ENCODE measurements at regions not wholly inside any gene's neighbourhood (a gene's known extent, or its start where the extent isn't known, plus 50 kb on each side); places are given as distances from the start of the nearest gene placed in this dataset.

GRCh38 chr19:28303502-28303901 lies 909.4 kb downstream of the UQCRFS1 start:
- TF ChIP-seq POLR2AphosphoS5 (IDR thresholded peaks at IDR 0.05; ENCODE audit: insufficient read depth in 1 of 2, low read depth in 1 of 2) = no peak
- Histone ChIP-seq H3K4me3 (no peak overlapping the region), H3K9me3 (no peaks in the 10 kb centered on the region)

GRCh38 chr19:28301961-28302360 lies 911.0 kb downstream of the UQCRFS1 start:
- DNase-seq (ENCODE audit: extremely low spot score in 2 of 2) = peak in 1 of 2 donors; percentile 20
- intact Hi-C loops (cut with DNase I) = no loop called here

More at GRCh38 chr19:28303502-28303901, 909.4 kb downstream of the UQCRFS1 start:
- Histone ChIP-seq H3K36me3 (no peaks in the 10 kb centered on the region), H3K27ac (no peak overlapping the region), H3K27me3 (no peaks in the 10 kb centered on the region), H3K4me1 (no peaks in the 10 kb centered on the region)
- intact Hi-C loops (cut with DNase I) = no loop called here
- no peak for DNase-seq (ENCODE audit: extremely low spot score in 2 of 2)

GRCh38 chr19:28301463-28301862 lies 911.5 kb downstream of the UQCRFS1 start:
- no peak overlapping the region for H3K4me3 ChIP-seq
- TF ChIP-seq POLR2A (IDR thresholded peaks at IDR 0.05) = no peak
- no peak for TF ChIP-seq POLR2AphosphoS5 (IDR thresholded peaks at IDR 0.05; ENCODE audit: insufficient read depth in 1 of 2, low read depth in 1 of 2)
- TF ChIP-seq CTCF (IDR thresholded peaks at IDR 0.05) = no peak
- no peaks in the 10 kb centered on the region for H3K4me1 ChIP-seq
- H3K27ac ChIP-seq = no peak overlapping the region
- no peaks in the 10 kb centered on the region for H3K36me3 ChIP-seq
- DNase-seq (ENCODE audit: extremely low spot score in 2 of 2) = peak in 1 of 2 donors; percentile 47
- intact Hi-C loops (cut with DNase I) = no loop called here
- H3K9me3 ChIP-seq = no peaks in the 10 kb centered on the region
- H3K27me3 ChIP-seq = no peaks in the 10 kb centered on the region

More at GRCh38 chr19:28301961-28302360, 911.0 kb downstream of the UQCRFS1 start:
- no peaks in the 10 kb centered on the region for H3K27me3 ChIP-seq
- H3K27ac ChIP-seq = no peak overlapping the region
- H3K36me3 ChIP-seq = no peaks in the 10 kb centered on the region
- TF ChIP-seq CTCF (IDR thresholded peaks at IDR 0.05) = no peak
- no peak for TF ChIP-seq POLR2A (IDR thresholded peaks at IDR 0.05)
- no peak for TF ChIP-seq POLR2AphosphoS5 (IDR thresholded peaks at IDR 0.05; ENCODE audit: insufficient read depth in 1 of 2, low read depth in 1 of 2)
- no peak overlapping the region for H3K4me3 ChIP-seq
- H3K4me1 ChIP-seq = no peaks in the 10 kb centered on the region
- H3K9me3 ChIP-seq = no peaks in the 10 kb centered on the region

- H3K27me3 ChIP-seq = no peaks in the 10 kb centered on the region
- intact Hi-C loops (cut with DNase I) = no loop called here
- no peak for TF ChIP-seq CTCF (IDR thresholded peaks at IDR 0.05)
- no peak for TF ChIP-seq POLR2AphosphoS5 (IDR thresholded peaks at IDR 0.05; ENCODE audit: insufficient read depth in 1 of 2, low read depth in 1 of 2)
- no peak for TF ChIP-seq POLR2A (IDR thresholded peaks at IDR 0.05)
- no peak overlapping the region for H3K27ac ChIP-seq
- no peak overlapping the region for H3K4me3 ChIP-seq
- DNase-seq (ENCODE audit: extremely low spot score in 2 of 2) = peak in 1 of 2 donors; percentile 65
- H3K9me3 ChIP-seq = no peaks in the 10 kb centered on the region
- H3K4me1 ChIP-seq = no peaks in the 10 kb centered on the region
- no peaks in the 10 kb centered on the region for H3K36me3 ChIP-seq
Observed at GRCh38 chr19:28299649-28300048, 913.3 kb downstream of the UQCRFS1 start.

GRCh38 chr19:28297586-28298157 lies 915.3 kb downstream of the UQCRFS1 start:
- Histone ChIP-seq H3K36me3 (no peaks in the 10 kb centered on the region), H3K4me1 (no peaks in the 10 kb centered on the region), H3K27ac (no peak overlapping the region), H3K9me3 (no peaks in the 10 kb centered on the region), H3K27me3 (no peaks in the 10 kb centered on the region), H3K4me3 (no peak overlapping the region)
- intact Hi-C loops (cut with DNase I) = no loop called here
- DNase-seq (ENCODE audit: extremely low spot score in 2 of 2) = peak in 1 of 2 donors; percentile 47
- TF ChIP-seq POLR2A (IDR thresholded peaks at IDR 0.05) = no peak
- no peak for TF ChIP-seq POLR2AphosphoS5 (IDR thresholded peaks at IDR 0.05; ENCODE audit: insufficient read depth in 1 of 2, low read depth in 1 of 2)
- no peak for TF ChIP-seq CTCF (IDR thresholded peaks at IDR 0.05)

All from vagina (tissue), 2 donors.